ENCODE measurements at regions not wholly inside any gene's neighbourhood (a gene's known extent, or its start where the extent isn't known, plus 50 kb on each side); places are given as distances from the start of the nearest gene placed in this dataset.

GRCh38 chr5:73330613-73331012 is 118.0 kb downstream of the FOXD1 start:
- Histone ChIP-seq H3K4me3 (no peak overlapping the region), H3K27ac (no peak overlapping the region), H3K9me3 (no peaks in the 10 kb centered on the region), H3K4me1 (no peaks in the 10 kb centered on the region), H3K27me3 (no peaks in the 10 kb centered on the region), H3K36me3 (no peaks in the 10 kb centered on the region)
- intact Hi-C loops (cut with DNase I): no loop called here
- TF ChIP-seq POLR2AphosphoS5 (IDR thresholded peaks at IDR 0.05; ENCODE audit: insufficient read depth in 1 of 2, low read depth in 1 of 2) (no peak), CTCF (IDR thresholded peaks at IDR 0.05) (no peak), POLR2A (IDR thresholded peaks at IDR 0.05) (no peak)
- no peak for DNase-seq (ENCODE audit: extremely low spot score in 2 of 2)

- H3K27ac ChIP-seq: no peak overlapping the region
- DNase-seq (ENCODE audit: extremely low spot score in 2 of 2): no peak
- intact Hi-C loops (cut with DNase I): no loop called here
- TF ChIP-seq CTCF (IDR thresholded peaks at IDR 0.05): no peak
- TF ChIP-seq POLR2A (IDR thresholded peaks at IDR 0.05): no peak
- no peak for TF ChIP-seq POLR2AphosphoS5 (IDR thresholded peaks at IDR 0.05; ENCODE audit: insufficient read depth in 1 of 2, low read depth in 1 of 2)
- no peaks in the 10 kb centered on the region for H3K4me1 ChIP-seq
- no peaks in the 10 kb centered on the region for H3K36me3 ChIP-seq
- no peak overlapping the region for H3K4me3 ChIP-seq
- H3K9me3 ChIP-seq: no peaks in the 10 kb centered on the region
- no peaks in the 10 kb centered on the region for H3K27me3 ChIP-seq
Measured at GRCh38 chr5:73328640-73329039, 119.9 kb downstream of the FOXD1 start.

GRCh38 chr5:73327908-73328455 is 120.6 kb downstream of the FOXD1 start:
- intact Hi-C loops (cut with DNase I): no loop called here
- DNase-seq (ENCODE audit: extremely low spot score in 2 of 2): no peak
- TF ChIP-seq POLR2AphosphoS5 (IDR thresholded peaks at IDR 0.05; ENCODE audit: insufficient read depth in 1 of 2, low read depth in 1 of 2): no peak
- Histone ChIP-seq H3K9me3 (no peaks in the 10 kb centered on the region), H3K4me1 (no peaks in the 10 kb centered on the region), H3K36me3 (no peaks in the 10 kb centered on the region), H3K27ac (no peak overlapping the region), H3K4me3 (no peak overlapping the region), H3K27me3 (no peaks in the 10 kb centered on the region)

GRCh38 chr5:73325546-73325945 is 123.0 kb downstream of the FOXD1 start:
- no peaks in the 10 kb centered on the region for H3K36me3 ChIP-seq
- no peak overlapping the region for H3K27ac ChIP-seq
- TF ChIP-seq CTCF (IDR thresholded peaks at IDR 0.05) (no peak), POLR2A (IDR thresholded peaks at IDR 0.05) (no peak), POLR2AphosphoS5 (IDR thresholded peaks at IDR 0.05; ENCODE audit: insufficient read depth in 1 of 2, low read depth in 1 of 2) (no peak)
- intact Hi-C loops (cut with DNase I): no loop called here
- DNase-seq (ENCODE audit: extremely low spot score in 2 of 2): no peak
- no peaks in the 10 kb centered on the region for H3K4me1 ChIP-seq
- H3K27me3 ChIP-seq: no peaks in the 10 kb centered on the region
- no peaks in the 10 kb centered on the region for H3K9me3 ChIP-seq
- no peak overlapping the region for H3K4me3 ChIP-seq

GRCh38 chr5:73323466-73323865 is 125.1 kb downstream of the FOXD1 start:
- no peak for DNase-seq (ENCODE audit: extremely low spot score in 2 of 2)
- Histone ChIP-seq H3K9me3 (no peaks in the 10 kb centered on the region), H3K36me3 (no peaks in the 10 kb centered on the region), H3K27me3 (no peaks in the 10 kb centered on the region), H3K4me3 (no peak overlapping the region), H3K4me1 (no peaks in the 10 kb centered on the region), H3K27ac (no peak overlapping the region)
- TF ChIP-seq POLR2A (IDR thresholded peaks at IDR 0.05) (no peak), CTCF (IDR thresholded peaks at IDR 0.05) (no peak), POLR2AphosphoS5 (IDR thresholded peaks at IDR 0.05; ENCODE audit: insufficient read depth in 1 of 2, low read depth in 1 of 2) (no peak)
- intact Hi-C loops (cut with DNase I): no loop called here
